ENCODE measurements at regions not wholly inside any gene's neighbourhood (a gene's known extent, or its start where the extent isn't known, plus 50 kb on each side); places are given as distances from the start of the nearest gene placed in this dataset.

GRCh38 chr10:33986016-33986415, 651.5 kb upstream of the NRP1 start:
- H3K27ac Mint-ChIP-seq: no peak overlapping the region
- no peaks in the 10 kb centered on the region for H3K36me3 Mint-ChIP-seq
- no peaks in the 10 kb centered on the region for H3K27me3 Mint-ChIP-seq (ENCODE audit: low read depth)
- peaks cover 4% of the 10 kb centered on the region for H3K4me1 Mint-ChIP-seq
- DNase-seq (ENCODE audit: low spot score in 2 of 2, unreplicated experiment in 2 of 2): no peak
- TF ChIP-seq CTCF (IDR thresholded peaks at IDR 0.05; ENCODE audit: unreplicated experiment): no peak
- H3K9me3 Mint-ChIP-seq: peaks cover 8% of the 10 kb centered on the region
- no peak overlapping the region for H3K4me3 Mint-ChIP-seq

GRCh38 chr10:33982995-33983394, 648.5 kb upstream of the NRP1 start:
- Mint-ChIP-seq H3K9me3 (no peaks in the 10 kb centered on the region), H3K4me3 (no peak overlapping the region), H3K36me3 (no peaks in the 10 kb centered on the region), H3K27me3 (ENCODE audit: low read depth) (peaks cover 9% of the 10 kb centered on the region), H3K4me1 (peaks cover 6% of the 10 kb centered on the region), H3K27ac (no peak overlapping the region)
- TF ChIP-seq CTCF (IDR thresholded peaks at IDR 0.05; ENCODE audit: unreplicated experiment): no peak
- DNase-seq (ENCODE audit: low spot score in 2 of 2, unreplicated experiment in 2 of 2): no peak

GRCh38 chr10:33981301-33981700, 646.8 kb upstream of the NRP1 start:
- Mint-ChIP-seq H3K9me3 (no peaks in the 10 kb centered on the region), H3K27me3 (ENCODE audit: low read depth) (peaks cover 9% of the 10 kb centered on the region), H3K27ac (no peak overlapping the region), H3K4me1 (peaks cover 19% of the 10 kb centered on the region), H3K4me3 (no peak overlapping the region), H3K36me3 (no peaks in the 10 kb centered on the region)
- DNase-seq (ENCODE audit: low spot score in 2 of 2, unreplicated experiment in 2 of 2): no peak
- no peak for TF ChIP-seq CTCF (IDR thresholded peaks at IDR 0.05; ENCODE audit: unreplicated experiment)

GRCh38 chr10:33979195-33979594, 644.7 kb upstream of the NRP1 start:
- Mint-ChIP-seq H3K4me1 (peaks cover 35% of the 10 kb centered on the region), H3K4me3 (no peak overlapping the region), H3K9me3 (no peaks in the 10 kb centered on the region), H3K27ac (no peak overlapping the region), H3K27me3 (ENCODE audit: low read depth) (peaks cover 9% of the 10 kb centered on the region), H3K36me3 (no peaks in the 10 kb centered on the region)
- TF ChIP-seq CTCF (IDR thresholded peaks at IDR 0.05; ENCODE audit: unreplicated experiment): no peak
- no peak for DNase-seq (ENCODE audit: low spot score in 2 of 2, unreplicated experiment in 2 of 2)

GRCh38 chr10:33975481-33975880, 641.0 kb upstream of the NRP1 start:
- H3K4me1 Mint-ChIP-seq: peaks cover 34% of the 10 kb centered on the region
- no peak for DNase-seq (ENCODE audit: low spot score in 2 of 2, unreplicated experiment in 2 of 2)
- peaks cover 7% of the 10 kb centered on the region for H3K9me3 Mint-ChIP-seq
- H3K4me3 Mint-ChIP-seq: no peak overlapping the region
- no peak for TF ChIP-seq CTCF (IDR thresholded peaks at IDR 0.05; ENCODE audit: unreplicated experiment)
- no peaks in the 10 kb centered on the region for H3K36me3 Mint-ChIP-seq
- peaks cover 9% of the 10 kb centered on the region for H3K27me3 Mint-ChIP-seq (ENCODE audit: low read depth)
- no peak overlapping the region for H3K27ac Mint-ChIP-seq

- Mint-ChIP-seq H3K27ac (no peak overlapping the region), H3K4me1 (peaks cover 34% of the 10 kb centered on the region), H3K36me3 (no peaks in the 10 kb centered on the region), H3K27me3 (ENCODE audit: low read depth) (peaks cover 9% of the 10 kb centered on the region), H3K9me3 (peaks cover 7% of the 10 kb centered on the region), H3K4me3 (no peak overlapping the region)
- no peak for DNase-seq (ENCODE audit: low spot score in 2 of 2, unreplicated experiment in 2 of 2)
- no peak for TF ChIP-seq CTCF (IDR thresholded peaks at IDR 0.05; ENCODE audit: unreplicated experiment)
Observed at GRCh38 chr10:33974976-33975478, 640.6 kb upstream of the NRP1 start.

Data from mesothelial cell of epicardium (in vitro differentiated cells).